CD4-positive, CD25-positive, alpha-beta regulatory T cell (primary cell): ENCODE measurements at regions not wholly inside any gene's neighbourhood (a gene's known extent, or its start where the extent isn't known, plus 50 kb on each side); places are given as distances from the start of the nearest gene placed in this dataset.

Experiments
- ATAC-seq, 2 donors: fragments of 150-1000 bp; cut with Tn5 transposase; one replicate each; pipeline ENCODE4 v1.10.0; 2021; ENCODE audit warnings: low read depth in 2 of 2, moderate number of reproducible peaks in 2 of 2, moderate library complexity in 1 of 2
- DNase-seq, 3 donors: peaks; one replicate each; pipeline versions ENCODE4 v3.0.0 to v3.0.0-alpha.2; 2012 to 2022; ENCODE audit warnings: mixed read lengths in 1 of 3
- H3K27ac ChIP-seq: one replicate; pipeline ENCODE4 v1.7.0; 2013; ENCODE audit warnings: mild to moderate bottlenecking, low read length; ENCODE audit not compliant: insufficient read depth, poor library complexity, severe bottlenecking
- H3K27me3 ChIP-seq: one replicate; pipeline ENCODE4 v1.7.0; 2013; ENCODE audit warnings: low read length; ENCODE audit not compliant: control insufficient read depth, insufficient read depth
- H3K36me3 ChIP-seq: one replicate; pipeline ENCODE4 v1.7.0; 2013; ENCODE audit warnings: mild to moderate bottlenecking, low read length, moderate library complexity; ENCODE audit not compliant: control insufficient read depth, insufficient read depth
- H3K4me1 ChIP-seq: 2 replicates; pipeline ENCODE4 v1.7.0; 2013; ENCODE audit warnings: mild to moderate bottlenecking, low read length; ENCODE audit not compliant: insufficient read depth, control insufficient read depth, poor library complexity, severe bottlenecking
- H3K4me3 ChIP-seq: one replicate; pipeline ENCODE4 v1.7.0; 2013; ENCODE audit warnings: low read depth, mild to moderate bottlenecking, low read length, moderate library complexity
- H3K9me3 ChIP-seq, 2 experiments: 1 replicate in 1 of 2; 2 replicates in 1 of 2; pipeline ENCODE4 v1.7.0; 2013; ENCODE audit warnings: low read length in 2 of 2, mild to moderate bottlenecking in 1 of 2, moderate library complexity in 1 of 2; ENCODE audit not compliant: control insufficient read depth in 2 of 2
- H3K27ac Mint-ChIP-seq, 3 donors: one replicate each; pipeline ENCODE4 v1.8.0; 2020 to 2022; ENCODE audit warnings: mild to moderate bottlenecking in 3 of 3, mixed read lengths in 3 of 3, moderate library complexity in 2 of 3
- H3K27me3 Mint-ChIP-seq: one replicate; pipeline ENCODE4 v1.8.0; 2022; ENCODE audit warnings: mild to moderate bottlenecking, mixed read lengths
- H3K36me3 Mint-ChIP-seq: one replicate; pipeline ENCODE4 v1.8.0; 2020; ENCODE audit warnings: mixed read lengths
- H3K4me1 Mint-ChIP-seq, 4 donors: one replicate each; pipeline ENCODE4 v1.8.0; 2020 to 2022; ENCODE audit warnings: mixed read lengths in 4 of 4, mild to moderate bottlenecking in 1 of 4
- H3K4me3 Mint-ChIP-seq, 4 donors: one replicate each; pipeline ENCODE4 v1.8.0; 2020 to 2022; ENCODE audit warnings: mild to moderate bottlenecking in 4 of 4, mixed read lengths in 4 of 4, moderate library complexity in 3 of 4
- H3K9me3 Mint-ChIP-seq, 7 donors: one replicate each; pipeline ENCODE4 v1.8.0; 2020 to 2022; ENCODE audit warnings: mixed read lengths in 7 of 7, mild to moderate bottlenecking in 3 of 7, moderate library complexity in 2 of 7

- no peaks in the 10 kb centered on the region for H3K9me3 ChIP-seq
- DNase-seq: no peak
- no peaks in the 10 kb centered on the region for H3K4me1 ChIP-seq
- H3K36me3 ChIP-seq: no peaks in the 10 kb centered on the region
- Mint-ChIP-seq H3K4me1 (no peaks in the 10 kb centered on the region), H3K36me3 (no peaks in the 10 kb centered on the region), H3K9me3 (peaks cover 0 to 15% (median 5%) of the 10 kb centered on the region in 7 donors), H3K4me3 (no peak overlapping the region), H3K27me3 (no peaks in the 10 kb centered on the region), H3K27ac (no peak overlapping the region)
- H3K27ac ChIP-seq: no peak overlapping the region
- ATAC-seq: no peak
- no peaks in the 10 kb centered on the region for H3K27me3 ChIP-seq
- no peak overlapping the region for H3K4me3 ChIP-seq
Observed at GRCh38 chr13:67353031-67353430, 122.9 kb upstream of the PCDH9 start.

GRCh38 chr13:67351909-67352308 is 121.8 kb upstream of the PCDH9 start:
- H3K9me3 ChIP-seq: peaks cover 0 to under 1% of the 10 kb centered on the region in 2 experiments
- no peaks in the 10 kb centered on the region for H3K27me3 ChIP-seq
- no peak overlapping the region for H3K4me3 Mint-ChIP-seq
- H3K27ac ChIP-seq: no peak overlapping the region
- H3K4me3 ChIP-seq: no peak overlapping the region
- DNase-seq: no peak
- no peaks in the 10 kb centered on the region for H3K4me1 ChIP-seq
- no peak for ATAC-seq
- H3K4me1 Mint-ChIP-seq: no peaks in the 10 kb centered on the region
- no peak overlapping the region for H3K27ac Mint-ChIP-seq
- H3K9me3 Mint-ChIP-seq: peaks cover 0 to 12% (median 8%) of the 10 kb centered on the region in 7 donors
- H3K36me3 Mint-ChIP-seq: no peaks in the 10 kb centered on the region
- no peaks in the 10 kb centered on the region for H3K27me3 Mint-ChIP-seq
- H3K36me3 ChIP-seq: no peaks in the 10 kb centered on the region

GRCh38 chr13:67351114-67351513 is 121.0 kb upstream of the PCDH9 start:
- H3K36me3 ChIP-seq: no peaks in the 10 kb centered on the region
- peaks cover 2% of the 10 kb centered on the region in 2 experiments for H3K9me3 ChIP-seq
- Mint-ChIP-seq H3K27ac (no peak overlapping the region), H3K4me1 (no peaks in the 10 kb centered on the region), H3K27me3 (no peaks in the 10 kb centered on the region), H3K4me3 (no peak overlapping the region), H3K36me3 (no peaks in the 10 kb centered on the region), H3K9me3 (peaks cover 0 to 15% (median 8%) of the 10 kb centered on the region in 7 donors)
- DNase-seq (no peak), ATAC-seq (no peak)
- no peak overlapping the region for H3K27ac ChIP-seq
- no peaks in the 10 kb centered on the region for H3K27me3 ChIP-seq
- no peaks in the 10 kb centered on the region for H3K4me1 ChIP-seq
- H3K4me3 ChIP-seq: no peak overlapping the region

- Histone ChIP-seq H3K4me3 (no peak overlapping the region), H3K9me3 (peaks cover 2 to 9% of the 10 kb centered on the region in 2 experiments), H3K36me3 (no peaks in the 10 kb centered on the region), H3K27ac (no peak overlapping the region), H3K4me1 (no peaks in the 10 kb centered on the region), H3K27me3 (no peaks in the 10 kb centered on the region)
- H3K36me3 Mint-ChIP-seq: no peaks in the 10 kb centered on the region
- no peak overlapping the region for H3K27ac Mint-ChIP-seq
- no peak overlapping the region for H3K4me3 Mint-ChIP-seq
- H3K9me3 Mint-ChIP-seq: peaks cover under 1 to 21% (median 17%) of the 10 kb centered on the region in 7 donors
- no peaks in the 10 kb centered on the region for H3K27me3 Mint-ChIP-seq
- DNase-seq: no peak
- ATAC-seq: no peak
- H3K4me1 Mint-ChIP-seq: no peaks in the 10 kb centered on the region
Observed at GRCh38 chr13:67343777-67344176, 113.6 kb upstream of the PCDH9 start.

GRCh38 chr13:67341406-67341805 is 111.3 kb upstream of the PCDH9 start:
- Mint-ChIP-seq H3K27me3 (no peaks in the 10 kb centered on the region), H3K27ac (no peak overlapping the region), H3K36me3 (no peaks in the 10 kb centered on the region), H3K4me1 (no peaks in the 10 kb centered on the region), H3K9me3 (peaks cover 1 to 27% (median 15%) of the 10 kb centered on the region in 7 donors), H3K4me3 (no peak overlapping the region)
- ATAC-seq (no peak), DNase-seq (no peak)
- H3K4me3 ChIP-seq: no peak overlapping the region
- H3K9me3 ChIP-seq: peaks cover 0 to 9% of the 10 kb centered on the region in 2 experiments
- H3K27ac ChIP-seq: no peak overlapping the region
- H3K36me3 ChIP-seq: no peaks in the 10 kb centered on the region
- no peaks in the 10 kb centered on the region for H3K27me3 ChIP-seq
- H3K4me1 ChIP-seq: no peaks in the 10 kb centered on the region

GRCh38 chr13:67330149-67330548 is 100.0 kb upstream of the PCDH9 start:
- Histone ChIP-seq H3K27me3 (no peaks in the 10 kb centered on the region), H3K9me3 (no peaks in the 10 kb centered on the region), H3K4me1 (no peaks in the 10 kb centered on the region), H3K4me3 (no peak overlapping the region), H3K27ac (no peak overlapping the region), H3K36me3 (no peaks in the 10 kb centered on the region)
- Mint-ChIP-seq H3K27me3 (no peaks in the 10 kb centered on the region), H3K4me3 (peak overlapping the region in 1 of 4 donors; percentile 61), H3K27ac (no peak overlapping the region), H3K36me3 (no peaks in the 10 kb centered on the region), H3K9me3 (peaks cover 2 to 18% (median 4%) of the 10 kb centered on the region in 7 donors), H3K4me1 (no peaks in the 10 kb centered on the region)
- ATAC-seq: no peak
- no peak for DNase-seq

- Histone ChIP-seq H3K9me3 (no peaks in the 10 kb centered on the region), H3K36me3 (no peaks in the 10 kb centered on the region), H3K4me3 (no peak overlapping the region), H3K27ac (no peak overlapping the region), H3K27me3 (no peaks in the 10 kb centered on the region), H3K4me1 (no peaks in the 10 kb centered on the region)
- H3K27ac Mint-ChIP-seq: no peak overlapping the region
- no peaks in the 10 kb centered on the region for H3K4me1 Mint-ChIP-seq
- no peak for DNase-seq
- ATAC-seq: no peak
- no peaks in the 10 kb centered on the region for H3K36me3 Mint-ChIP-seq
- peaks cover 1 to 15% (median 4%) of the 10 kb centered on the region in 7 donors for H3K9me3 Mint-ChIP-seq
- H3K4me3 Mint-ChIP-seq: no peak overlapping the region
- H3K27me3 Mint-ChIP-seq: no peaks in the 10 kb centered on the region
Observed at GRCh38 chr13:67328895-67329294, 98.8 kb upstream of the PCDH9 start.

- no peak overlapping the region for H3K27ac ChIP-seq
- no peaks in the 10 kb centered on the region for H3K36me3 Mint-ChIP-seq
- no peak overlapping the region for H3K4me3 ChIP-seq
- peaks cover 3 to 12% (median 7%) of the 10 kb centered on the region in 7 donors for H3K9me3 Mint-ChIP-seq
- H3K4me3 Mint-ChIP-seq: no peak overlapping the region
- H3K36me3 ChIP-seq: no peaks in the 10 kb centered on the region
- H3K27ac Mint-ChIP-seq: no peak overlapping the region
- H3K4me1 Mint-ChIP-seq: no peaks in the 10 kb centered on the region
- DNase-seq (no peak), ATAC-seq (no peak)
- H3K27me3 Mint-ChIP-seq: no peaks in the 10 kb centered on the region
- no peaks in the 10 kb centered on the region for H3K27me3 ChIP-seq
- no peaks in the 10 kb centered on the region for H3K4me1 ChIP-seq
- no peaks in the 10 kb centered on the region for H3K9me3 ChIP-seq
Observed at GRCh38 chr13:67318860-67319259, 88.7 kb upstream of the PCDH9 start.
